ENCODE measurements at regions not wholly inside any gene's neighbourhood (a gene's known extent, or its start where the extent isn't known, plus 50 kb on each side); places are given as distances from the start of the nearest gene placed in this dataset.

DNA sequence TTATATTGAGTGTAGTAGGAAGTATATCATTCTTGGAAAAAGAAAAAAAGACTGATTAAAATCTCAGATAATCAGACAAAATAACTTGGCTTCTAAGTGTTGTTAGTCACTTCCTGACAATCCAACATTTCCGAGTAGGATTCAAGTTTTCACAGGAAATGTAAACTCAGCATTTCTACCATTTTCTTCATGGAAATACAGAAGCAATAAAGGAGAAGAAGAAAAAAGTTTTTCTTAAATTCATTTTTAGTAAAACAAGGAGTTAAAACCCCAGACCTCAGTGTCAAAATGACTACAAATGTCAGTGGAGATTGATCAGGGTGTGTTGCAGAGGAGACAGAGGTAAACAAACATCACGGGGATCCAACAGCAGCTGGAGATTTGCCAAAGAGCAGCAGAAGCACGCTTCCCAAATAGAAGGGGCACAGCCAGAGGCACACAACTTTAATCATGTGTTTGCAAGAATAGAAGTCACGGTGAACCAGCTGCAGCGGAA lies 129.3 kb upstream of the FAM9B start:
- no peak overlapping the region for H2AK5ac ChIP-seq (ENCODE audit: low read depth, low read length)
- DNase-seq (ENCODE audit: low read depth in 1 of 2, low spot score in 2 of 2) (no peak), FAIRE-seq (peak; percentile 28)
- H2BK120ac ChIP-seq (replicated peaks; ENCODE audit: low read depth, low read length) = no peak overlapping the region
- H4K20me1 ChIP-seq (replicated peaks in 1 of 2; ENCODE audit: control insufficient read depth in 1 of 2, insufficient read depth in 2 of 2, low read length in 2 of 2) = no peaks in the 10 kb centered on the region
- no peak overlapping the region for H4K8ac ChIP-seq (ENCODE audit: extremely low read depth, insufficient read depth, low read length)
- H3K9ac ChIP-seq (replicated peaks in 1 of 4; ENCODE audit: extremely low read depth in 1 of 4, low read depth in 3 of 4, low read length in 3 of 4) = no peak overlapping the region
- no peak overlapping the region for H3K27ac ChIP-seq (ENCODE audit: low read depth, low read length)
- no peaks in the 10 kb centered on the region for H3K23me2 ChIP-seq (ENCODE audit: low read depth, low read length)
- no peak overlapping the region for H4K91ac ChIP-seq (replicated peaks; ENCODE audit: insufficient read length, low read length)
- H3K79me1 ChIP-seq (ENCODE audit: low read depth, low read length) = no peaks in the 10 kb centered on the region
- no peaks in the 10 kb centered on the region for H3K4me1 ChIP-seq (replicated peaks in 1 of 4; ENCODE audit: control insufficient read depth in 3 of 4, insufficient read depth in 4 of 4, low read length in 3 of 4)
- H3K79me2 ChIP-seq (ENCODE audit: control insufficient read depth in 1 of 2, insufficient read depth in 2 of 2, low read length in 2 of 2) = no peaks in the 10 kb centered on the region
- H2BK5ac ChIP-seq (ENCODE audit: low read depth, low read length) = no peak overlapping the region
- no peak overlapping the region for H3K18ac ChIP-seq (ENCODE audit: extremely low read depth, low read length)
- peaks cover 0 to 3% of the 10 kb centered on the region in 2 experiments; a peak in 1 of 4 replicates for H3K9me3 ChIP-seq (ENCODE audit: insufficient read depth in 2 of 2, low read depth in 1 of 2, low read length in 1 of 2)
- H3K4me3 ChIP-seq (ENCODE audit: extremely low read depth in 1 of 4, insufficient read depth in 2 of 4, low read depth in 3 of 4, low read length in 4 of 4) = no peak overlapping the region
- no peak overlapping the region for H3K14ac ChIP-seq (ENCODE audit: insufficient read length)
- no peak overlapping the region for H2BK12ac ChIP-seq (ENCODE audit: low read depth, low read length)
- TF ChIP-seq SP4 (IDR thresholded peaks at IDR 0.05; ENCODE audit: low read length) (no peak), CBX8 (IDR thresholded peaks at IDR 0.05; ENCODE audit: borderline replicate concordance, low read depth, low read length) (no peak), GABPA (IDR thresholded peaks at IDR 0.05; ENCODE audit: borderline replicate concordance, insufficient read depth, low read length) (no peak), ASH2L (IDR thresholded peaks at IDR 0.05; ENCODE audit: low read length) (no peak), TAF1 (IDR thresholded peaks at IDR 0.05; ENCODE audit: low read depth, low read length) (no peak), YY1 (IDR thresholded peaks at IDR 0.05; ENCODE audit: low read depth, low read length) (no peak)
- H2AFZ ChIP-seq (ENCODE audit: low read length) = no peak overlapping the region
- POLR2A ChIA-PET (ENCODE audit: partially characterized antibody) = no interaction called here
- no peak overlapping the region for H3K56ac ChIP-seq (replicated peaks; ENCODE audit: insufficient read length, low read depth, low read length)
- CTCF ChIA-PET (ENCODE audit: partially characterized antibody) = no interaction called here
- H3K4me2 ChIP-seq (ENCODE audit: insufficient read depth in 1 of 2, low read depth in 2 of 2, low read length in 2 of 2) = no peak overlapping the region
- 83% methylated on average over 5 of the region's 5 CpGs; no CpG with 5 or more reads in 1 of the 2 experiments for WGBS, 2 experiments (ENCODE audit: extremely low coverage in 1 of 2, insufficient coverage in 1 of 2, insufficient read length in 1 of 2, insufficient replicate concordance in 2 of 2, low coverage in 1 of 2, low lambda C conversion rate in 2 of 2, missing lambda C conversion rate in 1 of 2)
- no peak overlapping the region for H3K23ac ChIP-seq (ENCODE audit: insufficient read length)
- H4K5ac ChIP-seq (ENCODE audit: insufficient read length, low read depth, low read length) = no peak overlapping the region
- H3K36me3 ChIP-seq (ENCODE audit: control insufficient read depth in 2 of 4, insufficient read depth in 4 of 4, low read length in 3 of 4) = no peaks in the 10 kb centered on the region
- no peaks in the 10 kb centered on the region for H3K27me3 ChIP-seq (replicated peaks in 1 of 4; ENCODE audit: control insufficient read depth in 3 of 4, extremely low read depth in 1 of 4, insufficient read depth in 3 of 4, low read length in 3 of 4)
- H2BK15ac ChIP-seq (ENCODE audit: low read length) = no peak overlapping the region
- no peak overlapping the region for H2BK20ac ChIP-seq (ENCODE audit: low read length)
- no peak overlapping the region for H3K4ac ChIP-seq (replicated peaks; ENCODE audit: insufficient read length, low read depth, low read length)
